ENCODE measurements at regions not wholly inside any gene's neighbourhood (a gene's known extent, or its start where the extent isn't known, plus 50 kb on each side); places are given as distances from the start of the nearest gene placed in this dataset.

DNA sequence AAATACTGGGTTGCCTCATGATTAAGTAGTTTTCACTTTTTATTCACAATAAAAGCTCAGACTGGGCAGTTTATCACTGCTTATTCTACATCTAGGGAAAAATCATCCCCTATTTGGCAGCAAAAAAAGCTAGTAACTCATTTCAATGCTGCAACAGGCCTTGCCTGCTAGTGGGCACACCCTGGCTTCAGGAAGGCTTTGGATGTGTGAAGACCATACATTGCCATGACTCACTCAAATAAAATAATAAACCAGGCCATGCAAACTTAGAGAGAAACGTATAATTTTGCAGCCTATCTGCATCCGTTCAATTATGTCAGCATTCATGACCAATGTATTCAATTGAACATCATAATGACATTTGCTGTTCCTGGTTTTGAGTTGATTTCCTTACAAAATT lies 402.9 kb downstream of the PIK3R1 start:
- DNase-seq, result no peak

DNA sequence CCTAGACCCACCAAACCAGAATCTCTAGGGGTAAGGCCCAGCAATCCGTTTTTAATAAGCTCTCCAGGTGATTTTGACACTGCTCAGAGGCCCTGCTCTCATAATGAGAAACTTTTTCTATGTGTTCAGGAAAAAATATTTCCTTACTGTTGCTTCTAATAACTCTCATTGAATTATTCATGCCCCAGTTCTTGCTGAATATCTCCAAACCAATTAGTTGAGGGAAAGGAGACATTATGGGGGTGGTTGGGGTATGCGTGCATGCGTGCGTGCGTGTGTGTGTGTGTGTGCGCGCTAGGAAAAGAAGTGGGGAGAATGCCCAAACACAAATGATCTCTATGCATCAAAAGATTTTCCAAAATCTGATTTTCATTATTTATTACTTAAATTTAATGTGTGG lies 411.4 kb downstream of the PIK3R1 start:
- no peak for DNase-seq

DNA sequence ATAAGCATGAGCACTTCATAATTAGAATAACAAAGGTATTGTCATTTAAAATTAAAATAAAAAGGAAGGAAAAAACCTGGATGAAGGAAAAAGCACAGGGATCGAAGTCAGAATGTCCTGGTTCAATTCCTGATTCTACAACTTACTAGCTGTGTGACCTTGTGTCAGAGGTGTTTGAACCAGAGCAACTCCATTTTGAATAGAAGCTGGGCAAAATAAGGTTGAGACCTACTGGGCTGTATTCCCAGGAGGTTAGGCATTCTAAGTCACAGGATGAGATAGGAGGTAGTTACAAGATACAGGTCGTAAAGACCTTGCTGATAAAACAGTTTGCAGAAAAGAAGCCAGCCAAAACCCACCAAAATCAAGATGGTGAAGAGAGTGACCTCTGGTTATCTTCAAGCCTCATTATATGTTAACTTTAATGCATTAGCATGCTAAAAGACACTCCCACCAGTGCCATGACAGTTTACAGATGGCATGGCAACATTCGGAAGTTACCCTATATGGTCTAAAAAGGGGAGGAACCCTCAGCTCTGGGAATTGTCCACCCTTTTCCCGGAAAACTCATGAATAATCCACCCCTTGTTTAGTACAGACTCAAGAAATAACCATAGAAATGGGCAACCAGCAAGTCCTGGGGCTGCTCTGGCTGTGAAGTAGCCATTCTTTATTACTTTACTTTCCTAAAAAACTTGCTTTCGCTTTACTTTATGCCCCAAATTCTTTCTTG lies 412.7 kb downstream of the PIK3R1 start:
- DNase-seq, result no peak

DNA sequence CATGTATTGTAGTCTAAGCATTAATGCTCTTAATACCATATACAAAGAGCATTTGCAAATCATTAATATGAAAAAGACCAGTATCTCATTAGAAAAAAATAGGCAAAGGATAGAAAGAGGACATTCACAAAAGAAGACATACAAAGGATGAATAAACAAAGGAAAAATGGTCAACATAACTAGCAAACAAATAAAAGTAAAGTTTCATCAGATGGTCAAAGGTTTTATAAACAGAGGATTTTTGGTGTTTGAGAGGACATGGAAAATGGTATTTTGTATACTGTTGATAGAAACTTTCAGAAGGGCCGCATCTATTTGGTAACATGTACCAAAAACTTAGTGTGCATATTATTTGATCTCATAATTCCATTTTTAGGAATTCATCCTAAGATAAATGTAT lies 414.8 kb downstream of the PIK3R1 start:
- DNase-seq, result no peak

DNA sequence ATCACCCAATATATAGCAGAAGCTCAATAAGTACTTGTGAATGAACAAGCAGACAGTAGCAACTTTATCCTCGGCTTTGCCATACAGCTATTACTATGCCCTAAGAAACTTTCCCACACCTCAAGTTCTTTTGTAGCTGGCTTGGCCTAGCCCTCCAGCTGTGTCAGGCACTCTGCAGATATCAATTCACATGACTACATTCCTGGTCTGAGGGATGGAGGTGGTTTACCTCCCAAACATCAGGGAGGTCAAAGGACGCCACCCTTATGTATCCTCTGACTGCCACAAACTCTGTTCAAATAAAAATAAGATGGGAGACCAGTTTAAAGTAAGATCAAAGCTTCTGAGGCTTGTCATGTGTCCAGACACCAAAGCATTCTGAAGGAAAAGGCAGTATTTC lies 416.3 kb downstream of the PIK3R1 start:
- DNase-seq, result no peak

DNA sequence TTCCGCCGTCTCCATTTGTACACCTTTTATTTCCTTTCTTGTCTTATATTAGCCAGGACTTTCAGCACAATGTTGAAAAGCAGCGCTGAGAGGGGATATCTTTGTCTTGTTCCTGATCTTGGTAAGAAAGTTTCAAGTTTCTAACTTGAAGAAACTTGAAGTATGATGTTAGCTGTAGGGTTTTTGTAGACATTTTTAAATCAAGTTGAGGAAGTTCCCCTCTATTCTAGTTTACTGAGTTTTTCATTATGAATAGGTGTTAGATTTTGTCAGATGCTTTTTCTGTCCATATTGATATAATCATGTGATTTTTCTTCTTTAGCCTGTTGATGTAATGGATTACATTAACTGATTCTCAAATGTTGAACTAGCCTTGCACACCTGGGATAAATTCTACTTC lies 425.7 kb downstream of the PIK3R1 start:
- no peak for DNase-seq

DNA sequence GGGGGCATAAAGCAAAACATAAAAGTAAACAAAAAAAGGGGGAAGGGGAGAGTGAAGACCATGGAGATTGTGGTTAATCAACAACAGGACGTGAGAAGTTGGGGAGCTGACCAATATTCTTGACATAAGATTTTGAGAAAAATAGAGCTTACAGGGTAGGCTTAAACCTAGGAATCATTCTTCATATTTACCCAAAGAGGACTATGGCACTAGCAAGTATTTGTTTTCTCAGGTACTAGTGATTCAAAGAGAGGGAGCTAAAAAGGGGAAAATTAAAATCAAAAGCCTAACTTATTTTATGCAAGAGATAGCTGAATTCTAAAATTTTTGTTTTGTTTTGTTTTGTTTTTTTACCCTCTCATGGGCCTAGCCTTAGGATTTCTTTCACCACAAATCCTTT lies 427.5 kb downstream of the PIK3R1 start:
- DNase-seq, result no peak

DNA sequence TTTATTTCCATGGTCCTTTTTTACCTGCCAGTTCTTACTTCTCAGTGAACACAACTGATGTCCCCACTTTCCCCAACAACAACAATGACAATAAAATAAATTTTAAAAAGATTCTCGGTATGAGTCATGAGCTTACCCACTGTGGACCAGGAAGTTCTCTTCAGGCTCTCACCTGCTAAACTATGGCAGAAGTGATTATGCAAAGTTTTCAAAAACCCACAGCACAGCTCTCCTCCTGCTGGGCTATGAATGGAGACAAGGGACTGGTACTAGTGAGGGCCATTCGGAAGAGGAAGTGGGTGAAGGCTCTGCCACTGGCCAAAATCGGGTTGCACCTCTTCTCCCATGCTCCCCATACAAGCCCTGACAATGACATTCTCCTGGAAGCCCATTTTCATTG lies 429.4 kb downstream of the PIK3R1 start:
- DNase-seq, result no peak

DNA sequence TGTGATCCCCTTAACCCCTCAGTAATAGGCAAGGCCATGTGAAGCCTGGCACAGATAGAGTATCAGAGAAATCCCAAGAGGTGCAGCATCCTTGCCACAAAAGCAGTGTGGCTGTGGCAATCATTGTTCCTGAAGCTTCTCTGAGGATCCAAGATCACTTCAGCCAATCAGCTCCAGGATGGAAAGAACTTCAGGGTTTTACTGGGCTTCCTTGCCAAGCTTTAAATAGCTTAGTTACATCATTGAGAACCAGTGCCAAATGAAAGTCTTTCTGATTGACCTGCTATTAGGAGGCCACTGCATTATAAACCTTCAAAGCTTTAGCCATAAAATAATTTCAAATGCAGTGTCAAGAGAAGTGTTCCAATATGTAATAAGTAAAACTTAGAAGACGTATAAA lies 430.6 kb downstream of the PIK3R1 start:
- DNase-seq, result no peak

DNA sequence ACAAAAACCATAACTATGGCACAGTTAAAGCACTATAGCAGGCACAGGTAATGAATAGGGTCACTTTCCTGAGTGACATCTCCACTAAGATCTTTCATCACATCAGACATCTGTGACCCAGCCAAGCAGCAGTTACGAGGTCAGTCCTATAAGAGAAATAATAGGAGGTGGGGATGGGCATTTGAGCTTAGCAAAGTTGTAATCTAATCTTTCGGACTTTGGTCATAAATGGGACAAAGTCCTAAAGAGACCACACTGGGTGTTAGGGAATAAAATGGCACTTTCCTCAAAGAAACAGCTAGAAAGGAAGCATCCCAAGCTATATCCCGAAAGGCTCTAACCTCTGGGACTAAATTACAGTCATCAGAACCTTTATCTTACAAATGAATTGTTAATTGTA lies 432.2 kb downstream of the PIK3R1 start:
- no peak for DNase-seq

DNA sequence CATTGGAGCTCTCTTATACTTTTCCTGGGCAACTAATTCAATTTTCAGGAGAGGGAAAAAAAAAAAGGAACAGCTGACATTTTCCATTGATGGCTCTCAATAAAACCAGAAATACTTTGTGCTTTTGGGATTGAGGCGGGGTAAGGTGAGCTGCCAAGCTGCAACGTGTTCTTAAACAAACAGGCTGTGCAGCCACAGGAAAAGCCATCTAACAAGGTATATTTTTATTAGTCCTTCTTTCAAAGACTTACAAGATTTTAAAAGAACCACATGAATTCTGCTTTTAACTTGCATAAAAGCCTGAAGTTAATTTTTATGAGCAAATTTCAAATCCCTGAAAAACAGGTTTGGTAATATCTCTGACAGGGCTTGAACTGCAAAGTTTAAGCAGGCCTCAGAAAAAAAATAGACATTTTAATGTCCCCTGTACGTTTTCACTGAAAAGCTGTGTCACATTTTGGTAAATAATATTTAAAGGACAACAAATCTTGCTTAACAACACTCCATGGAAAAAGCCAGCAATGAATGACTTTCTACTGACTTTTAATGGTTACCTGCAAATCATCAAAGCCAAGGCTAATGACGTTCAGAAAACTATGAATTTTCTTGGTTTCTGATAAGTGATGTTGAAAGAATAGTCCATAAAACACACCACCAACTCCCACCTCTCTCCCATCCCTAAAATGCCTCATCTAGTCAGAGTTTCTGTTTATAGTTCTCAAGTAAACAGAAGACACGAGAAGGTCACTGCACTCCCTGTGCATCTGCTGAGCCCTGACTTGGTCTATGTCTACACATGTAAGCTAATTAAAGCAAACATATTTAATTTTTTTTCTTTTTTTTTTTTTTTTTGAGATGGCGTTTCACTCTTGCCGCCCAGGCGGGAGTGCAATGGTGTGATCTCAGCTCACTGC lies 433.6 kb downstream of the PIK3R1 start:
- DNase-seq, result no peak

DNA sequence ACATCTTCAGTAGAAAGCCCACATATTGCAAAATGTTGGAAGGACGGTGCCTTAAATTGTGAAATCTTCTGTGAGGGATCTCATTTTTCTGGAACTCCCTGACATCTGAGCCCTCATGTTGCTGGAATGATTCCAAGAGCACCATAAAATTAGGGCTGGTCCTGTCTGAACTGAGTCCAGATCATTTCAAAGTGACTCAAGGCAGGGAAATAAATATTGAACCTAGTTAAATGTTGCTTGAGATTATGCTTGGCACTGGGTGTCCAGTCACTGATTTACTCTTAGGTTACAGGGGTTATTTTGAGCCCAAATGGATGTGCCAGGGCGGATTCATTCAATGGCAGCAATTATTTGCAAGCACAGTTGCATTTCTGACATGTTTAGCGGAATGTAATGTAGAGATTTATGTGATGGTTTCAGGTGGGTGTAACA lies 437.0 kb downstream of the PIK3R1 start:
- DNase-seq, result no peak

DNA sequence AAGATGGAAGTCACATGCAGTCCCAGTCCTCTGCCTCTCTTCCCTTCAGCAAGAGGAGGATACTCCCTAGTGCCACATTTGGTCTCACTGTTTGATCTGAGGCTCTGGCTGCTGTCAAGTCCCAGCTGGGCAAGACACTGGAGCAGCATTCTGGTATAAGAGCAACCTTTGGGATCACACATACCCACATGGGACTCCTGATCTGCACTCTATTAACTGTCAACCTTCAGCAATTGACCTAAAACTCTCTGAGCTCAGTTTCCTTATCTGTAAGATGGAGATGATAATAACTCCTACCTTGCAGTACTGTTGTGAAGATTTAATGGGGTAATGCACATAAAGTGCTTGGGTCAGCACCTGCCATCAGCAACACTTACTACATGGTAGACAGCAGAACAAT lies 437.9 kb downstream of the PIK3R1 start:
- no peak for DNase-seq

DNA sequence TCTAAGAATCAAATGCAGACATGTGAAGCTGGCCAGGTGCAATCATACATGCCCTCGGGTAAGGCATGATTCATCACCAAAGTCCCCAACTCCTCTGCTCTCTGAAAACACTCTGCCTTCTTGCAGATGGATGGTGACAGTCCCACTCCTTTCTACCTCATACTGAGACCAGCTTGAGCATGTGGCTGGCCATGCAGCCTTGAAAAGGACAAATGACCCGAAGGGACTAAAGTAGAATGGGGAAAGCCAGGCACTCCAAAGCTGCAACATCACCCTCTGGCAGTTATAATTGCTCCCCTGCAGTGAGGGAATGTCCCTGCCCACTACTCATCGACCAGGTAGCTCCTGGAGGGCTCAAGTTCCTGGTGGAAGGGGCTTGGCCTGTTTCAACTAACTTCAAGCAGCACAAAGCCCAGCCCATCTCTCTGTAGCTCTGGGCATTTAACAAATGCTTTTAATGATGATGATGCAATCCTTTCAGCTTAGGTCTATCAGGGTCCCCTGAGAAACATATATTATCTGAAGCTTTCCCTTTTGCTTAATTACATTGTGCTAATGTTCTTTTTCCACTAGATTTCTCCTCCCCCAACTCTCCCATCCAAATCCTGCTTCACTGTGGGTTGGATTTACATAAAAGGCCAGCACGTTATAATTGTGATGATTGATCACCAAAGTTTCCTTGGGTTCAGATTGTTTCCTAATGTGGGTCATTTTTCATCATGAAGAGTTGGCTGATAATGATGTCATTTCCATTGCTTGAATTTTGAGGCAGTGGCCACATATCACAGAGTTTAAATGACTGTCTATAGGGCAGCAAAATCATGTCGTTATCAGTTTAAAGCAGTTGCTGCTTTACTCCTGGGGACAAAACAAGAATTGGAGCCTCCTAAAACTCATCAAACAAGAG lies 436.5 kb upstream of the SLC30A5 start:
- no peak for DNase-seq

DNA sequence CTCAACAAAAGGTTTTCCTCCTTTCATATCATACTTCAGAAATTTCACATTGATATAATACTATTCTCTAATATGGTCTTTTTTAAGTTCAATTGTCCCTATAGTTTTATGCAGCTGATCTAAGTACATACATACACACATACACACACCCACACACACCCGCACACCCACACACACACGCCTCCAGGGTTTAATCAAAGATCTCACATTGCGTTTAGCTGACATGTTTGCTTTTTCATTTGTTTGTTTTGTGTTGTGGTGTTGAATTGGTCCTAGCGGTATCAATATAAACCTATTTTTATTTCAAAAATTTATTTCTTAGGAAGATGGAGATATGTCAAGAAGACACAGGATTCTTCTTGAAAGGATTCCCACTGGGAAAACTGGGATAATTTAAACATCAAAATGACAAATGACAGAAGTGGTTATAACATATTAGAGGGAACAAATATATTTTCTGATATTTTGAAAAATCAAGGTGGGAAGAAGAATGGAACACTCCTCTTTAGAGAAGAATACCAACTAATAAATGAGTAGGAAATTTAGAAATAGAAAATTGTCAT lies 434.9 kb upstream of the SLC30A5 start:
- no peak for DNase-seq

DNA sequence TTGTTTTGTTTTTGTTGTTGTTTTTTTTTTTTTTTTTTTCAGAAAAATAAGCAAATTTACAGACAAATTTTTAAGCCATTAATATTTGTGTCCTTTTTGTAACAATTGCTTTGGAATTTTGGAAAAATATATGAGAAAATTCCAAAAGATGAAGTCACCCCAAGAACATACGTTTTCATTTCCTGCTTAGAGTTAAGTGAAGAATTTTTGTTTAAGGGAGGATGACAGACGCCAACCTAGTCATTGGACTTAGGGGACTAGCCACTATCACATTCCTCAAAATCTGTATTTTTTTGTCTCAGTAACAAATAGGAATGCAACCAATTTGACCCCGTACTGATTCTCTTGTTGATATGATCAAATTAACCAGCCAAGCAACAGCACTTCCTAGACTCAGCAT lies 433.9 kb upstream of the SLC30A5 start:
- no peak for DNase-seq

DNA sequence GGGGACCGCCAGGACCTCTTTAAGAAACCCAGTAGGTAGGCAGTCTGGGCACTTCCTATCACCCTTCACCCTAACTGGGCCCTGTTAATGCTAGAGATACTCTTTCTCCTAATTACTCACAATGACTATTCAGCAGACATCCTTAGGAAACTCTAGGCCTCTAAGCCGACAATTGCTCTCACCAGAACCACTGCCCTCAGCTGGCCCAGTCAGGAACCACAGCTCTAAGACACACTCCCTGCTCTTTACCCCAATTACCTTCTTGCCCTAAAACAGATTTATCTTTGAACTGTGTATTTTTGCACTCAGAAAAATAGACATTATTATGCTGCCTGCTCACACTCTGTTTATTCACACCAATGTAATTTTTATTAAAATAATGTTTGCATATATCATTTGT lies 432.6 kb upstream of the SLC30A5 start:
- DNase-seq, result no peak

DNA sequence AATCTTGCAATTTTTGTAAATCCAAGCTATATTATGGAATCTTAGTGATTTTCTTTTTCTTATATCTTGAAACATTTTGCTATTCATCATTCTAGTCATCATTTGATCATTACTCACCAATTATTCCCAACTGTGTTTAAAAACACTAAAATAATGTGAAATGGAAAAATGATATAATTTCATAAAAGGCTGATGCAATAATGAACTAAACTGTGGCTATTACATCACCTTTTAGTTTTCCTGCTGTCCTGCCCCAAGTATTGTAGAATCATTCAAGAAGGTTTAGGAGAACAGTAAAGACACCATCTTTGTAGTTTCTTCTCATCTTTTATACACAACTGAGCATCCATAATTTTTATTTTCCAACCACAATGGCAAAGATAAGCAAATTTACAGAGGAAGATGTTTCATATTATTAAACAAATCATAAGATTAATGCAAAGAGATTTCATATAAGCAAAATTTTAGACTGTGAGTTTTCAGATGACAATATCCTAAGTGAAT lies 431.0 kb upstream of the SLC30A5 start:
- DNase-seq, result no peak

DNA sequence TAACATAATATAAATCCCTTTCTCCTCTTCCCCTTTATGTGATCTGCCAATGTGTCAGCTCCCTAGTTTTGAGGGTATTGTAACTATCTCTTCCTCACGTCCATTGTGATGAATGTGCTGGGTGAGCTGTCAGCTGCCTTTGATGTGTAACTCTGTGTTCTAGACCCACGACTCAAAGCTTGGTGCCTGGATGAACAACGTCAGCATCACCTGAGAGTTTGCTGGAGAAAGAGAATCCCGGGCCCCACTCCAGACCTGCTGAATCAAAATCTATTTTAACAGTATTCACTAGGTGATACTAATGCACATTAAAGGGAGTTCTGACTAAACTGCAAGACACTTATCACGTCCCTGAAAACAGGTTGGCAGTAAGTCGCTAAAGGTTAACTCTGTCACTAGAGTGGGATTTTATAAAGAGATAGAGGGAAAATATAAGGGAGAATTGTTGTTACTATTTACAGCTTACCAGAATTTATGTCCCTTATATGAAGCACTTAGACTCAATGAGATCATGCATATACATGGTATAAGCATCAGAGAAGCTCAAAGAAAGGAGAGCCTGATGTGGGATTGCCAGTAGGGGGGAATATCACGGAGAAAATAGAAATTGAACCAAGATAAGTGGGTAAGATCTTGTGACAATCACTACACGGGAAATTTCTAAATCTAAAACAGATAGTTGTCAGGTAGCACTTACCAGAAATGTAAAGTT lies 423.8 kb upstream of the SLC30A5 start:
- DNase-seq, result no peak

DNA sequence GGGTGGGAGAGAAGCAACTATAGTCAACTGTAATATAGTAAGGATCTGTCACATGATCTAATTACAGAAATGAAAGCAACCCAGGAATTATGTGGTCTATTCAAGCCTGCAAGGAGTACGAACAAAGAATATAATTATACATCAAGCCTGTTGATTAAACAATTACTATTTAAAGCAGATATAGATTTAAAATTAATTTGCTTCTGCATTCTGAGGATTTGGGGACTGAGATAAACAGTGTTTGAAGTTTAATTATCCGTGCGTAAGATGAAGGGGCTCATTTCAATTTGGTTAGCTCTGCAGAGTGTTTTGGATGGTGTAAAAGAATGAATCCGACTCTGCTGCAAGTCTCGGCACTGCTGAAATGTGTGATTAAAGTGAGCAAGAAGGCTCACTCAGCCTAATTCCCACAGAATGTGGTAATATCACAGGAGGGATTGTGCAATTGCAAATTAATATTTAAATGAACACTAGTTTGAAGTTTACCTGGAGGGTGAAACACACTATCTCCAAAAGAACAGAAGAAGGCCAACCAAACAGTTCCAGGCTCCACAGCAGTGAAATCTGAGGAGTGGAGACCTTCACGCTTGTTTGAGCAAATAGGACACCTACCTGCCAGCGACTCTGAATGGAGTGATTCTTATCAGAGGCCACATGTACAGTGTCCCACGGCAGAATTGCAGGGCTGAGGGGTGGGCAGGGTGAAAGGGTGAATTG lies 420.6 kb upstream of the SLC30A5 start:
- DNase-seq, result no peak

DNA sequence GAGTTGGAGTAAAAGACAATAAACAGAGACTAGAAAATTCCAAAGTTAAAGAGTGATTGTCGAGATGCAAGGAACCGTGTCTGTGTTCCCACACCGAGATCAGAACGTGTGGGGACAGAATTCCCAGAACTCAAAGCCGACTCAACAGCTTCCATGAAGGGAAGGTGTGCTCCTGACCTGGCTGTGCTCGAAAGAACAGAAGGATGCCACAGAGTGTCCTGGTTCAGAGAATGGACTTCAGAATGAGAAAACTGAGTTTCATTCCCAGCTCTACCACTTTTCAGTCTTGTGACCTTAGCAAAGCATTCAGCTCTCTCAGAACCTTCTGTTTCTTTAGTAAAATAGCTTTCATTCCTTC lies 420.0 kb upstream of the SLC30A5 start:
- DNase-seq, result no peak
